Cardiac muscle cell (in vitro differentiated cells and primary cell): ENCODE measurements at regions not wholly inside any gene's neighbourhood (a gene's known extent, or its start where the extent isn't known, plus 50 kb on each side); places are given as distances from the start of the nearest gene placed in this dataset.
A peak's percentile ranks its signal among the peaks of the same experiment; 100 is the strongest.
"Not testable (repeated sequence)": the region's sequence is repeated elsewhere in the genome, so short reads cannot be mapped to it uniquely, and the experiment has no call there.

ENCODE experiments used
- DNase-seq, 2 donors: peaks; one replicate each; pipeline versions ENCODE4 v3.0.0 to v3.0.0-alpha.2; 2010 to 2017; ENCODE audit warnings: low read depth in 1 of 2, low spot score in 1 of 2
- H3K27ac ChIP-seq: fragments of 200-600 bp; sonication (generic); 2 replicates; pipeline ENCODE4 v1.5.1; 2016
- H3K27me3 ChIP-seq: fragments of 200-600 bp; sonication (generic); 2 replicates; pipeline ENCODE4 v1.6.0; 2016; ENCODE audit warnings: control low read depth
- H3K36me3 ChIP-seq: fragments of 200-600 bp; sonication (generic); 2 replicates; pipeline ENCODE4 v1.5.1; 2016; ENCODE audit warnings: control low read depth
- H3K4me1 ChIP-seq: fragments of 200-600 bp; sonication (generic); 2 replicates; pipeline ENCODE4 v1.8.1; 2017; ENCODE audit warnings: low read depth, mild to moderate bottlenecking, mixed run types
- H3K4me3 ChIP-seq: fragments of 200-600 bp; sonication (generic); 2 replicates; pipeline ENCODE4 v1.5.1; 2016; ENCODE audit warnings: mild to moderate bottlenecking
- H3K9me3 ChIP-seq: fragments of 200-600 bp; sonication (generic); 2 replicates; pipeline ENCODE4 v1.5.1; 2017; ENCODE audit warnings: low read depth, mild to moderate bottlenecking, control low read depth
- CTCF ChIP-seq: IDR thresholded peaks from 2 replicates; pipeline ENCODE4 v1.5.1; 2012; ENCODE audit warnings: low read depth, mild to moderate bottlenecking, low read length

- H3K4me1 ChIP-seq: peaks cover 5% of the 10 kb centered on the region
- no peak for TF ChIP-seq CTCF
- H3K9me3 ChIP-seq: no peaks in the 10 kb centered on the region
- no peaks in the 10 kb centered on the region for H3K36me3 ChIP-seq
- no peaks in the 10 kb centered on the region for H3K27me3 ChIP-seq
- no peak overlapping the region for H3K27ac ChIP-seq
- no peak overlapping the region for H3K4me3 ChIP-seq
- DNase-seq: no peak
These were observed 132.2 kb downstream of the NUFIP1 start for GRCh38 chr13:44857061-44857460.

- TF ChIP-seq CTCF: no peak
- DNase-seq: no peak
These were observed 133.4 kb downstream of the NUFIP1 start for GRCh38 chr13:44855860-44856259.

GRCh38 chr13:44854313-44855060 lies 134.8 kb downstream of the NUFIP1 start:
- H3K27me3 ChIP-seq: no peaks in the 10 kb centered on the region
- no peaks in the 10 kb centered on the region for H3K9me3 ChIP-seq
- H3K4me3 ChIP-seq: no peak overlapping the region
- H3K36me3 ChIP-seq: no peaks in the 10 kb centered on the region
- TF ChIP-seq CTCF: no peak
- no peak overlapping the region for H3K27ac ChIP-seq
- peak in 1 of 2 donors; percentile 15 for DNase-seq
- peaks cover 5% of the 10 kb centered on the region for H3K4me1 ChIP-seq

More at GRCh38 chr13:44855860-44856259, 133.4 kb downstream of the NUFIP1 start:
- Histone ChIP-seq H3K4me1 (peaks cover 5% of the 10 kb centered on the region), H3K9me3 (no peaks in the 10 kb centered on the region), H3K27me3 (no peaks in the 10 kb centered on the region), H3K4me3 (no peak overlapping the region), H3K27ac (no peak overlapping the region), H3K36me3 (no peaks in the 10 kb centered on the region)

GRCh38 chr13:44853641-44854040 lies 135.6 kb downstream of the NUFIP1 start:
- DNase-seq: peak in 1 of 2 donors; percentile 21
- TF ChIP-seq CTCF: no peak
- peaks cover 5% of the 10 kb centered on the region for H3K4me1 ChIP-seq
- no peaks in the 10 kb centered on the region for H3K27me3 ChIP-seq
- no peaks in the 10 kb centered on the region for H3K36me3 ChIP-seq
- no peak overlapping the region for H3K4me3 ChIP-seq
- no peaks in the 10 kb centered on the region for H3K9me3 ChIP-seq
- H3K27ac ChIP-seq: no peak overlapping the region

GRCh38 chr13:44848920-44849676 lies 140.2 kb downstream of the NUFIP1 start:
- DNase-seq: no peak
- TF ChIP-seq CTCF: no peak
- H3K27ac ChIP-seq: no peak overlapping the region
- no peaks in the 10 kb centered on the region for H3K36me3 ChIP-seq
- H3K27me3 ChIP-seq: no peaks in the 10 kb centered on the region
- no peaks in the 10 kb centered on the region for H3K9me3 ChIP-seq
- H3K4me3 ChIP-seq: no peak overlapping the region
- H3K4me1 ChIP-seq: peaks cover under 1% of the 10 kb centered on the region

- not testable (repeated sequence) for H3K27me3 ChIP-seq, H3K27ac ChIP-seq, H3K9me3 ChIP-seq, H3K36me3 ChIP-seq, DNase-seq, H3K4me1 ChIP-seq, H3K4me3 ChIP-seq
These were observed 143.8 kb downstream of the NUFIP1 start for GRCh38 chr13:44845281-44846058.
